ENCODE measurements at regions not wholly inside any gene's neighbourhood (a gene's known extent, or its start where the extent isn't known, plus 50 kb on each side); places are given as distances from the start of the nearest gene placed in this dataset.

DNA sequence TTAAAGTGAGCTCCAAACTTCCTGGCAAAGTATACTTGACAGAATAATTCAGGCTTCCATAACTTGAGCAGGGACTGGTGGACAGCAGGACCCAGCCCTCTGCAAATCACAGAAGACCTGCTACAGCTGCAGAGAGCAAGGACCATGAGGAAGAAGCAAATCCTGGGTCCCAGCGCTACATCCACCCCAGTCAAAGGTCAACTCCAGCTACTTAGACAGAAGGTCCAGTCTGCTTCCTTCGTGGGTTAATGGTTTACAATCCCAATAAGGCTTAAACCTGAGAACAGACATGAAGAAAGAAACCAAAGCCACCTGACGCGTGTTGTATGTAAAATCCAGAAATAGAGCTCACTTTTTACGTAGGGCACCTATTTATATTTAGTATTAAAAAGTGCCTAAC, 57.7 kb downstream of the SHANK2 start:
- no peak for TF ChIP-seq POLR2A (IDR thresholded peaks at IDR 0.05)
- TF ChIP-seq, protein P1, sequence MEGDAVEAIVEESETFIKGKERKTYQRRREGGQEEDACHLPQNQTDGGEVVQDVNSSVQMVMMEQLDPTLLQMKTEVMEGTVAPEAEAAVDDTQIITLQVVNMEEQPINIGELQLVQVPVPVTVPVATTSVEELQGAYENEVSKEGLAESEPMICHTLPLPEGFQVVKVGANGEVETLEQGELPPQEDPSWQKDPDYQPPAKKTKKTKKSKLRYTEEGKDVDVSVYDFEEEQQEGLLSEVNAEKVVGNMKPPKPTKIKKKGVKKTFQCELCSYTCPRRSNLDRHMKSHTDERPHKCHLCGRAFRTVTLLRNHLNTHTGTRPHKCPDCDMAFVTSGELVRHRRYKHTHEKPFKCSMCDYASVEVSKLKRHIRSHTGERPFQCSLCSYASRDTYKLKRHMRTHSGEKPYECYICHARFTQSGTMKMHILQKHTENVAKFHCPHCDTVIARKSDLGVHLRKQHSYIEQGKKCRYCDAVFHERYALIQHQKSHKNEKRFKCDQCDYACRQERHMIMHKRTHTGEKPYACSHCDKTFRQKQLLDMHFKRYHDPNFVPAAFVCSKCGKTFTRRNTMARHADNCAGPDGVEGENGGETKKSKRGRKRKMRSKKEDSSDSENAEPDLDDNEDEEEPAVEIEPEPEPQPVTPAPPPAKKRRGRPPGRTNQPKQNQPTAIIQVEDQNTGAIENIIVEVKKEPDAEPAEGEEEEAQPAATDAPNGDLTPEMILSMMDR (IDR thresholded peaks at IDR 0.05), result no peak
- no peak for TF ChIP-seq POLR2AphosphoS5 (IDR thresholded peaks at IDR 0.05)

Measured in sigmoid colon (tissue), 4 donors.